ENCODE measurements at regions not wholly inside any gene's neighbourhood (a gene's known extent, or its start where the extent isn't known, plus 50 kb on each side); places are given as distances from the start of the nearest gene placed in this dataset.
A peak's percentile ranks its signal among the peaks of the same experiment; 100 is the strongest.

DNA sequence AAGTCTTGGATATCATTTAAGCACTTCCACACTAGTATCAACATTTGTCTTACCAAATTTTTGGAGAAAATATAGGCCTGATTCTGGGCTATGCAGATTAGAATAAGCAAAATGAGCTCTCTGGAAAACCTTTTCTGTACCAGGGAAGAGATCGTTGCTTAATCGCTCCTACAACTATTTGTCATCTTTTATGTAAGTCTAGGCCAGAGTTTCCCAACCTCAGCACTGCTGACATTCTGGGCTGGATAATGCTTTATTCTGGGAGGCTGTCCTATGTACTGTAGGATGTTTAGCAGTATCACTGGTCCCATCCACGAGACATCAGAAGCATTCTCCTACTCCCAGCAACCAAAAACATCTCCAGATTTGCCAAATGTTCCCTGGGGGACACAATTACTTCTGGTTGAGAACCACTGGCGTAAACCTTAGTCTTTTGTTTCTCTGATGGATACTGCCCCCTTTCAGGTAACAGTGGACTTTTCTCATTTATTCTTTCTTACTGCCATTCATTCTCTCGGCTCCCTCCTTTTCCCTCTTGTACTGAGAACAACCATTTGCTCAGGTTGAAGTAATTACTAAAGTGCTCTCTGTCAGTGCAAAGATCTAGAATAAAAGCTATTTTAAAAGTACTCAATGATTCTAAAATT lies 316.9 kb upstream of the E2F7 start:
- H3K4me1 ChIP-seq = no peaks in the 10 kb centered on the region
- DNase-seq = no peak
- no peak for ATAC-seq
- no peak overlapping the region for H3K4me3 ChIP-seq
- intact Hi-C loops (cut with DNase I) = no loop called here
- TF ChIP-seq CTCF (IDR thresholded peaks at IDR 0.05) (no peak), POLR2A (IDR thresholded peaks at IDR 0.05) (no peak)
- no peaks in the 10 kb centered on the region for H3K9me3 ChIP-seq
- H3K27ac ChIP-seq = no peak overlapping the region
- no peaks in the 10 kb centered on the region for H3K27me3 ChIP-seq
- WGBS, 2 donors = 65 to 76% methylated on average over 5 of the region's 5 CpGs
- no peaks in the 10 kb centered on the region for H3K36me3 ChIP-seq (replicated peaks in 1 of 2; ENCODE audit: insufficient read depth in 1 of 2, low read depth in 2 of 2)

DNA sequence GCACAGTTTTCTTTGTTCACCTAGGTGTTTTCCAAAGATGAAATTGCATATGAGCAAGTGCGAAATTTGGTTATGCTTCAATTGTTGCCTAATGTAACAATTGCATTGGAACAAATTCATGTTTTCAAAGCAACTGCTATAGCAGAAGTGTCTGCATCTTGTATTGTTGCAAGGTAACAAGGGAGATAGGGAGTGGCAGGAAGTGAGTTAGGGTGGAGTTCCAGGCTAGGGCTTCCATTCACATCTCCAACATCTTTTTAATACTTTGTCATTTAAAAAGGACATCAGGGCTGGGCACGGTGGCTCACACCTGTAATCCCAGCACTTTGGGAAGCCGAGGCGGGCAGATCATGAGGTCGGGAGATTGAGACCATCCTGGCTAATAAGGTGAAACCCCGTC lies 312.3 kb upstream of the E2F7 start:
- Histone ChIP-seq H3K4me3 (no peak overlapping the region), H3K36me3 (replicated peaks in 1 of 2; ENCODE audit: insufficient read depth in 1 of 2, low read depth in 2 of 2) (no peaks in the 10 kb centered on the region), H3K27me3 (no peaks in the 10 kb centered on the region), H3K9me3 (no peaks in the 10 kb centered on the region), H3K27ac (no peak overlapping the region), H3K4me1 (no peaks in the 10 kb centered on the region)
- intact Hi-C loops (cut with DNase I) = no loop called here
- no peak for ATAC-seq
- DNase-seq = no peak
- 74 to 86% methylated on average over 6 of the region's 6 CpGs for WGBS, 2 donors
- no peak for TF ChIP-seq CTCF (IDR thresholded peaks at IDR 0.05)
- no peak for TF ChIP-seq POLR2A (IDR thresholded peaks at IDR 0.05)

GRCh38 chr12:77377116-77377515 lies 311.7 kb upstream of the E2F7 start:
- no peaks in the 10 kb centered on the region for H3K4me1 ChIP-seq
- ATAC-seq = peak; percentile 53
- H3K9me3 ChIP-seq = no peaks in the 10 kb centered on the region
- H3K27ac ChIP-seq = no peak overlapping the region
- intact Hi-C loops (cut with DNase I) = no loop called here
- whole genome bisulfite sequencing, 2 donors = 41 to 50% methylated on average over 1 of the region's 1 CpG
- H3K4me3 ChIP-seq = no peak overlapping the region
- no peaks in the 10 kb centered on the region for H3K36me3 ChIP-seq (replicated peaks in 1 of 2; ENCODE audit: insufficient read depth in 1 of 2, low read depth in 2 of 2)
- H3K27me3 ChIP-seq = no peaks in the 10 kb centered on the region
- TF ChIP-seq POLR2A (IDR thresholded peaks at IDR 0.05) = no peak
- no peak for TF ChIP-seq CTCF (IDR thresholded peaks at IDR 0.05)
- DNase-seq = peak in 1 of 4 donors; percentile 4

- intact Hi-C loops (cut with DNase I) = no loop called here
- Histone ChIP-seq H3K9me3 (no peaks in the 10 kb centered on the region), H3K27ac (no peak overlapping the region), H3K4me3 (no peak overlapping the region), H3K27me3 (no peaks in the 10 kb centered on the region), H3K4me1 (no peaks in the 10 kb centered on the region), H3K36me3 (replicated peaks in 1 of 2; ENCODE audit: insufficient read depth in 1 of 2, low read depth in 2 of 2) (no peaks in the 10 kb centered on the region)
- no peak for ATAC-seq
- 37% methylated on average over 1 of the region's 1 CpG for WGBS, 2 donors
- TF ChIP-seq CTCF (IDR thresholded peaks at IDR 0.05) = no peak
- no peak for TF ChIP-seq POLR2A (IDR thresholded peaks at IDR 0.05)
- DNase-seq = no peak
Observed at GRCh38 chr12:77374673-77375072, 309.3 kb upstream of the E2F7 start.

DNA sequence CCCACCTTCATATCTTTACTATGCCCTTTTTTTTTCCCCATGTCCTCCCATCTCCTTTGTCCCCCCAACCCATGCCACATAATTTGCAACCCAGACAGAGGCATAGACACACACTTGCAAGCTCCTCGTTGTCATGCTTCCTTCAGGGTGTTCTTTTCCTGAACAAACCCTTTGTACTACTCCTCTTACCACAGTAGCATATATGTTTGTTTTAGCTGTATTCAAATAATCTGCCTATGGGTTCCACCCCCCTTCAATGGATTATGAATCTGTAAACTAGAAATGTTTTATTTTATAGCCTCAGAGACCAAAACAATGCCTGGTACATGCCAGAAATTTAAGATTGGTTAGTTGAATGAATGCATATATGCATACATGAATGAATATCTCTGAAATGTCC lies 307.1 kb upstream of the E2F7 start:
- ATAC-seq (no peak), DNase-seq (no peak)
- WGBS, 2 donors = 44% methylated on average over 1 of the region's 1 CpG

More for the DNA sequence above, 307.1 kb upstream of the E2F7 start:
- intact Hi-C loops (cut with DNase I) = no loop called here
- Histone ChIP-seq H3K4me3 (no peak overlapping the region), H3K36me3 (replicated peaks in 1 of 2; ENCODE audit: insufficient read depth in 1 of 2, low read depth in 2 of 2) (no peaks in the 10 kb centered on the region), H3K27me3 (no peaks in the 10 kb centered on the region), H3K9me3 (no peaks in the 10 kb centered on the region), H3K4me1 (no peaks in the 10 kb centered on the region), H3K27ac (no peak overlapping the region)
- TF ChIP-seq POLR2A (IDR thresholded peaks at IDR 0.05) = no peak
- no peak for TF ChIP-seq CTCF (IDR thresholded peaks at IDR 0.05)
